CD4-positive, alpha-beta T cell (primary cell): ENCODE measurements at regions not wholly inside any gene's neighbourhood (a gene's known extent, or its start where the extent isn't known, plus 50 kb on each side); places are given as distances from the start of the nearest gene placed in this dataset.

Source experiments
- ATAC-seq: fragments of 200-7000 bp; cut with Tn5 transposase; one replicate; pipeline ENCODE4 v1.10.0; 2022; ENCODE audit warnings: mild to moderate bottlenecking; ENCODE audit not compliant: poor library complexity
- CTCF ChIA-PET: fragments of 350-600 bp; sonication (Branson Sonifier 250); formaldehyde crosslinking; loops from one replicate; lab custom pipeline; 2021; ENCODE audit warnings: antibody characterized with exemption, inconsistent platforms; lab: Charles Lee
- POLR2A ChIA-PET: fragments of 350-600 bp; sonication (Branson Sonifier 250); formaldehyde crosslinking; loops from one replicate; lab custom pipeline; 2021; ENCODE audit warnings: antibody characterized with exemption, inconsistent platforms; lab: Charles Lee
- DNase-seq, 14 experiments: peaks; one replicate each; pipeline ENCODE4 v3.0.0-alpha.2; 2013 to 2020; ENCODE audit warnings: mixed read lengths in 2 of 14
- H3K27ac ChIP-seq, 2 donors: one replicate each; pipeline versions ENCODE4 v1.5.1 to v1.7.0; 2013; ENCODE audit warnings: low read length in 2 of 2, low read depth in 1 of 2, mild to moderate bottlenecking in 1 of 2
- H3K27me3 ChIP-seq, 2 experiments: 1 replicate in 1 of 2; 2 replicates in 1 of 2; pipeline versions ENCODE4 v1.6.1 to v1.7.0; 2013; ENCODE audit warnings: low read length in 2 of 2, control low read depth in 1 of 2, mild to moderate bottlenecking in 1 of 2, moderate library complexity in 1 of 2; ENCODE audit not compliant: insufficient read depth in 2 of 2, control insufficient read depth in 1 of 2
- H3K36me3 ChIP-seq: one replicate; pipeline ENCODE4 v1.6.1; 2013; ENCODE audit warnings: low read length, control low read depth; ENCODE audit not compliant: insufficient read depth
- H3K4me1 ChIP-seq: one replicate; pipeline ENCODE4 v1.6.1; 2013; ENCODE audit warnings: low read length, control low read depth; ENCODE audit not compliant: insufficient read depth
- H3K4me3 ChIP-seq: one replicate; pipeline ENCODE4 v1.5.1; 2013; ENCODE audit warnings: mild to moderate bottlenecking, low read length, moderate library complexity
- H3K9me3 ChIP-seq, 2 experiments: 1 replicate in 1 of 2; 2 replicates in 1 of 2; pipeline versions ENCODE4 v1.6.1 to v1.7.0; 2013; ENCODE audit warnings: low read length in 2 of 2, mild to moderate bottlenecking in 2 of 2, control low read depth in 1 of 2, moderate library complexity in 1 of 2; ENCODE audit not compliant: control insufficient read depth in 1 of 2, insufficient read depth in 1 of 2
- H3K27ac Mint-ChIP-seq: one replicate; pipeline ENCODE4 v1.8.0; 2020; ENCODE audit warnings: mixed read lengths
- H3K27me3 Mint-ChIP-seq: one replicate; pipeline ENCODE4 v1.8.0; 2021; ENCODE audit warnings: mixed read lengths
- H3K36me3 Mint-ChIP-seq: one replicate; pipeline ENCODE4 v1.8.0; 2021; ENCODE audit warnings: low read depth, mixed read lengths
- H3K4me1 Mint-ChIP-seq: one replicate; pipeline ENCODE4 v1.8.0; 2021; ENCODE audit warnings: low read depth, mixed read lengths
- H3K4me3 Mint-ChIP-seq: one replicate; pipeline ENCODE4 v1.8.0; 2020; ENCODE audit warnings: mild to moderate bottlenecking, mixed read lengths
- H3K9me3 Mint-ChIP-seq: one replicate; pipeline ENCODE4 v1.8.0; 2020; ENCODE audit warnings: mixed read lengths
- intact Hi-C, 2 experiments: fragments of 100-400 bp; cut with DNase I in 1 of 2; cut with micrococcal nuclease in 1 of 2; formaldehyde crosslinking; loops; one replicate each; pipeline versions ENCODE4 v1.15.1 to v1.9.0; 2023 to 2025; cut with DNase I, micrococcal nuclease
- TF ChIP-seq, protein P1 (sequence below): fragments of 200-600 bp; IDR thresholded peaks from one replicate; pipeline ENCODE4 v1.8.0; 2022; ENCODE audit warnings: antibody characterized with exemption, mild to moderate bottlenecking

DNA sequence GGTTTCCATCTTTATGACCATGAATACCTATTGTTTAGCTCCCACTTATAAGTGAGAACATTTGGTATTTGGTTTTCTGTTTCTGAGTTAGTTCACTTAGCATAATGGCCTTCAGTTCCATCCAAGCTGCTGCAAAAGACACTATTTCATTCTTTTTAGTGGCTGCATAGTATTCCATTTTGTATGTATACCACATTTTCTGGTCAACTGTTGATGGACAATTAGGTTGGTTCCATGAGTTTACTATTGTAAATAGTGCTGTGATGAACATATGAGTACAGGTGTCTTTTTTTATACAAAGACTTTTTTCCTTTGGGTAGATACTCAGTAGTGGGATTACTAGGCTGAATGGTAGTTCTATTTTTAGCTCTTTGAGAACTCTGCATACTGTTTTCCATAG lies 87.8 kb upstream of the GOT2 start:
- Mint-ChIP-seq H3K4me1 (no peaks in the 10 kb centered on the region), H3K27ac (no peak overlapping the region), H3K27me3 (no peaks in the 10 kb centered on the region), H3K4me3 (no peak overlapping the region), H3K9me3 (no peaks in the 10 kb centered on the region), H3K36me3 (no peaks in the 10 kb centered on the region)
- no peak for ATAC-seq
- H3K27ac ChIP-seq = no peak overlapping the region
- no peaks in the 10 kb centered on the region for H3K9me3 ChIP-seq
- H3K36me3 ChIP-seq = no peaks in the 10 kb centered on the region
- CTCF ChIA-PET = no interaction called here
- intact Hi-C loops = no loop called here
- no peak for DNase-seq
- H3K4me3 ChIP-seq = no peak overlapping the region
- H3K4me1 ChIP-seq = no peaks in the 10 kb centered on the region
- POLR2A ChIA-PET = no interaction called here
- TF ChIP-seq, protein P1, sequence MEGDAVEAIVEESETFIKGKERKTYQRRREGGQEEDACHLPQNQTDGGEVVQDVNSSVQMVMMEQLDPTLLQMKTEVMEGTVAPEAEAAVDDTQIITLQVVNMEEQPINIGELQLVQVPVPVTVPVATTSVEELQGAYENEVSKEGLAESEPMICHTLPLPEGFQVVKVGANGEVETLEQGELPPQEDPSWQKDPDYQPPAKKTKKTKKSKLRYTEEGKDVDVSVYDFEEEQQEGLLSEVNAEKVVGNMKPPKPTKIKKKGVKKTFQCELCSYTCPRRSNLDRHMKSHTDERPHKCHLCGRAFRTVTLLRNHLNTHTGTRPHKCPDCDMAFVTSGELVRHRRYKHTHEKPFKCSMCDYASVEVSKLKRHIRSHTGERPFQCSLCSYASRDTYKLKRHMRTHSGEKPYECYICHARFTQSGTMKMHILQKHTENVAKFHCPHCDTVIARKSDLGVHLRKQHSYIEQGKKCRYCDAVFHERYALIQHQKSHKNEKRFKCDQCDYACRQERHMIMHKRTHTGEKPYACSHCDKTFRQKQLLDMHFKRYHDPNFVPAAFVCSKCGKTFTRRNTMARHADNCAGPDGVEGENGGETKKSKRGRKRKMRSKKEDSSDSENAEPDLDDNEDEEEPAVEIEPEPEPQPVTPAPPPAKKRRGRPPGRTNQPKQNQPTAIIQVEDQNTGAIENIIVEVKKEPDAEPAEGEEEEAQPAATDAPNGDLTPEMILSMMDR = no peak
- H3K27me3 ChIP-seq = no peaks in the 10 kb centered on the region

DNA sequence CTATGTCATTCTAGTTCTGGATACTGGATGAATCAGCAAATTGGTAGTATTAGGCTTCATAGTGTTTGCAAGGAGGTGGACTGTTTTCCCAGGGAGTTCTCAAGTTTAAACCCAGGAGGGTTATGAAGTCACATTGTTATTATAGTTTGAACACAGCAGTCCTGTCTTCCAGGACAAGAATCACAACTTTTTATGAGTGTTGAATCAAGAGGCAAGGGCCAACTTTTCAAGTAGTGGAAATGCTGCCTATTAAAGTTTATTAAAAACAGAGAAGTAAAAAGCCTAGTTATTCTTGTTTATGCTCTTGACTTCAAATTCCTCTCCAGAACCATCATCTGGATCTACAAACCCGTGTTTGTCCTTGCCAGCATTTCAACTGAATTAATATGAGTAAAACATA lies 86.3 kb upstream of the GOT2 start:
- H3K36me3 Mint-ChIP-seq = no peaks in the 10 kb centered on the region
- H3K9me3 ChIP-seq = no peaks in the 10 kb centered on the region
- intact Hi-C loops = no loop called here
- no peaks in the 10 kb centered on the region for H3K4me1 Mint-ChIP-seq
- H3K4me3 Mint-ChIP-seq = no peak overlapping the region
- H3K4me1 ChIP-seq = no peaks in the 10 kb centered on the region
- ATAC-seq (no peak), DNase-seq (no peak)
- CTCF ChIA-PET = no interaction called here
- TF ChIP-seq, protein P1 = no peak
- no peaks in the 10 kb centered on the region for H3K27me3 ChIP-seq
- no peak overlapping the region for H3K27ac ChIP-seq
- no peaks in the 10 kb centered on the region for H3K9me3 Mint-ChIP-seq
- H3K27me3 Mint-ChIP-seq = no peaks in the 10 kb centered on the region
- H3K36me3 ChIP-seq = no peaks in the 10 kb centered on the region
- H3K4me3 ChIP-seq = no peak overlapping the region
- H3K27ac Mint-ChIP-seq = no peak overlapping the region
- POLR2A ChIA-PET = no interaction called here

GRCh38 chr16:58815181-58815888 lies 81.2 kb upstream of the GOT2 start:
- H3K27me3 ChIP-seq = no peaks in the 10 kb centered on the region
- ChIA-PET POLR2A (no interaction called here), CTCF (no interaction called here)
- intact Hi-C loops = no loop called here
- peaks cover 6% of the 10 kb centered on the region for H3K4me1 Mint-ChIP-seq
- H3K4me1 ChIP-seq = no peaks in the 10 kb centered on the region
- H3K9me3 Mint-ChIP-seq = no peaks in the 10 kb centered on the region
- ATAC-seq (no peak), DNase-seq (no peak)
- H3K9me3 ChIP-seq = no peaks in the 10 kb centered on the region
- no peak overlapping the region for H3K4me3 ChIP-seq
- H3K27ac ChIP-seq = no peak overlapping the region
- no peaks in the 10 kb centered on the region for H3K36me3 Mint-ChIP-seq
- peaks cover 6% of the 10 kb centered on the region for H3K27me3 Mint-ChIP-seq
- no peaks in the 10 kb centered on the region for H3K36me3 ChIP-seq
- no peak overlapping the region for H3K4me3 Mint-ChIP-seq
- TF ChIP-seq, protein P1 = no peak
- H3K27ac Mint-ChIP-seq = no peak overlapping the region
